HTR-8/SVneo (cell line): ENCODE measurements at regions not wholly inside any gene's neighbourhood (a gene's known extent, or its start where the extent isn't known, plus 50 kb on each side); places are given as distances from the start of the nearest gene placed in this dataset.

ENCODE experiments used
- DNase-seq: peaks from one replicate; pipeline ENCODE4 v3.0.0; 2011; ENCODE audit warnings: low spot score, mixed read lengths; ENCODE audit not compliant: insufficient read length
- FAIRE-seq: peaks from 2 replicates; lab custom pipeline; 2011; peaks lifted over from hg19 to GRCh38; lab: Jason Lieb, UNC

DNA sequence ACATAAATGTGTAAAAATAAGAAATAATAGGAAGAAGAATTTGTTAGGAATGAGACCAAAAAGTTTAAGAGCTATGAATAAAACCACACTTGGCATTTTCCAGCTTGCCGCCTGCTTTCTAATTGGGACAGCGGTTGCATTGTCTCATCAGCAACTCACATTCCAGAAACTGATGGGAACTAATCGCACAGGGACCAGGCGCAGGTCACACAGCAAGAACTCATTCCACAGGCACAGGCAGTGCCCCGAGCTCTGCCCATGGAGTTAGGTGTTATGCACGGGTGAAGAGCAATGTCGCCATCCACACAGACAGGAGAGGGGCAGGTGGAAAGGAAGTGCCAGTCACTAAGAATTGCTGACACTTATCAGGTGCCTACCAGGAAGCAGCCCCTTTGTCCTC, 279.9 kb downstream of the NSG2 start:
- no peak for FAIRE-seq
- DNase-seq, result no peak

DNA sequence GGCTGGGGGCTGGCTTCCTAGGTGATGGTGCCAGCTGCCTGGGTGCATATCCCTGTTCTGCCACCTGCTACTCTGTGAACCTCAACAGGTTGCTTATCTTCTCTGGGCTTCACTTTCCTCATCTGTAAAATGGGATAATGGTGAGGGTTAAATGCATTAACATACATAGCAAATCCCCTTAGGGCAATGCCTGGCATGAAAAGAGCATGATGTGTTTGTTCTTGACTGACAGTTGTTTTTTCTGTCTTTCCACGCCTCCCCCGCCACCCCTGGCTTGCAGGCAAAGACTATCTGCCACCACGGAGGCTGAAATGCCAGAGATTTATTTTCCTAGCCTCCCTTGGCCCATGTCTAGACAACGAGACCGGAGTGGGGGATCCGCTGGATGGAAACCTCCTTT, 280.5 kb downstream of the NSG2 start:
- DNase-seq (no peak), FAIRE-seq (no peak)

DNA sequence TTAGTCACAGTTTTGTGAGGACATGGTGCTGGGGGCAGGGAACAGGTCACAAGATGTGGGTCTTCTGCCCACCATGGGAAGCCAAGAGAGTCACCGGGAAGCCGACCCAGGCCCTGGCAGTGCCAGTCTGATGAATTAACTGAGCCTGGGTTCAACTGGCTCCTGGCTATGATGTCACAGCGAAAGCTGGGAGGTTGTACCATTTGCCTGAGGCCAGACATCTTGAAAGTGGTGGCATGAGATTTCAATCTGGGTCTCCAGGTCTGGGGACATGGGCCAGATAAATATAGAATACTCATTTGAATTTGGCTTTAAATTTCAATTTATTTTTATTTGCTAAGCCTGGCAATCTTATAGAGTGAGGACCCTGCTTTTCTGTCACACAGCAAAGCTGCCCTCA, 280.9 kb downstream of the NSG2 start:
- no peak for DNase-seq
- FAIRE-seq, result no peak

DNA sequence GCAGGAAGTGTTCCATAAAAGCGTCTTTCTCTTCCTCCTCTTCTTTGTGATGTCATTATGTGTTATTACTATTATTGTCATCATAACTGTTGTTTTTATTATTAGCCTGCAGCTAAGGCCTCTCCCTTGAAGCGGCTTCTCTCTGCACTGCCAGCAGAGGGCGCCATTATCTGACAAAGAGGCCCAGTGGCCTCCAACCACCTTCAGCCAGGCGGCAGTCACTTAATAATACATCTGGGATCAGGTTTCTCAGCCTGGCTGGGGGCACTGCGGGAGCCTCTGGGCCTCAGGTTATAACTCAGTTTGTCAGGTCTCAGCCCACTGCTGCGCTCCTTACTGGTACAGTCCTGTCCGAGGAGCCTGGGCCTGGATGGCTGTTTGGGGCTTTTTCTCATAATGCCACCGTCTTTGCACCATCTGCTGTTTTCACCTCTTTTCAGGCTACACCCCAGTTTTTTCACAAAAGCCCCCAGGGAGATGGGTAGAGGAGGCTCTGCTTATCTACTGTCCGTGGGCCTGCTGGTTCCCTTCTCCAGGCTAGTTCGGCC, 281.9 kb downstream of the NSG2 start:
- FAIRE-seq, result no peak
- DNase-seq, result peak; percentile 85

DNA sequence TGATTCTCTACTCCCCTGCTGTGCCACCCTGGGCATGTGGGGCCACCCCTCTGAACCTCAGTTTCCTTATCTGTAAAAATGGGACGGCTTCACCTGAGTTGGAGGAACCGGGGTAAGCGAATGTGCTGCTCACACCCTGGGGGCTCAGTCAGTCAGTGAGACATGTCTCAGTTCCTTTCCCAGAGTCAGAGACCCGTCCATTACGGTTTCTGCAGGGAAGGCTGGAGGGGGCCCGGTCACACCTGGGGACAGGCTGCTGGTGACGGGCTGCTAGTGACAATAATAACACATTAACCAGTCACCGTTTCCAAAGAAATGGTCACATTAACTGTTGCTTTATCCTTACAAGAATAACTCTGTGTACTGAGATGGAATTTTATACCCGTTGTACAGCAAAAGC, 282.4 kb downstream of the NSG2 start:
- FAIRE-seq, result no peak

DNA sequence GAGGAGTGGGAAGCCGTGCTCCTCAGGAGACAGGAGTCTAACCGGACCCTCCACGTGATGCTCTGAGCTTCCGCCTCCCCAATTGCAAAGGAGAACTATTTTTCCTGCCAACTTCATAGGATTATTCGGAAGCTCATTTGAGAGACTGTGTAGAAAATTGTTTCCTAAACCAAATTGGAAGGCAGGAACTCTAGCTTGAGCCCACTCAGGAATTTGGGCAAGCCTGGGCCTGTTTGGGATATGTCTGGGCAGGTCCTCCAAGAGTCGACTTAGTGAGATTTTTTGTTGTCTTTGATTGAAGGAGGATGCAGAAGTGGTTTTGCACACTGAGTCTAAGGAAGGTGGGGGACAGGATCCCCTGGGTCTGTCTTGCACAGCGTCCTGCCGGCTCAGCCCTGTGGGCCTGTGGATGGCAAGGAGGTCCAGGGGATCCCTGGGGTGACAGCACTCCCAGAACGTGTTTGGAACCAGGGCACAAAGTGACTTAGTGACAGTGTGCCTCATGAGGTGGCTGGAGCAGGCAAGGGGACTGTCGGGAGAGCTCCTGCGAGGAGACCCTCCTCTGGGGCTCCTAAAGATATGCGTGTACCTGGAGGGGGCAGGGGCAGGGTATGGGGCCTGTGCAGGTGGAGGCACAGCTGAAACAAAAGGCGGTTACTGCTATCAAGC, 283.3 kb downstream of the NSG2 start:
- DNase-seq (peak; percentile 54), FAIRE-seq (no peak)

More for the DNA sequence above, 282.4 kb downstream of the NSG2 start:
- no peak for DNase-seq

DNA sequence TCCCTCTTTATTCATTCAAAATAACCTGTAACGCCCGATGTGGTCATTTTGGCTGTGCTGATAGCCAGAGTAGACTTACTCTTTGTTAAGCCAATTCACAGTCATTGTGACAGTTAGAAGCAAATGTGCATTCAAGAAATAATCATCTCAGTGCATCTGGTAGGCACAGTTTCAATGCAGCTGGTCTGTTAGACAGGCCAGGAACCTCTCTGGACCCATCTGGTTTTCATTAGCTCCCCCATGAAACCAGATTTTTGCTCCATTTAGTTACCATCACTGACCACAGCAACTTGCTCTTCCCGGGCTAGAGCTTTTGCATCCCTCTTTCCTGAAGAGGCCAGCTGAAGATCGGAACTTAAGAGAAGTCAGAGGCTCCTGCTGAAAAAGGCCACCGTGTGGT, 284.2 kb downstream of the NSG2 start:
- DNase-seq (no peak), FAIRE-seq (no peak)

DNA sequence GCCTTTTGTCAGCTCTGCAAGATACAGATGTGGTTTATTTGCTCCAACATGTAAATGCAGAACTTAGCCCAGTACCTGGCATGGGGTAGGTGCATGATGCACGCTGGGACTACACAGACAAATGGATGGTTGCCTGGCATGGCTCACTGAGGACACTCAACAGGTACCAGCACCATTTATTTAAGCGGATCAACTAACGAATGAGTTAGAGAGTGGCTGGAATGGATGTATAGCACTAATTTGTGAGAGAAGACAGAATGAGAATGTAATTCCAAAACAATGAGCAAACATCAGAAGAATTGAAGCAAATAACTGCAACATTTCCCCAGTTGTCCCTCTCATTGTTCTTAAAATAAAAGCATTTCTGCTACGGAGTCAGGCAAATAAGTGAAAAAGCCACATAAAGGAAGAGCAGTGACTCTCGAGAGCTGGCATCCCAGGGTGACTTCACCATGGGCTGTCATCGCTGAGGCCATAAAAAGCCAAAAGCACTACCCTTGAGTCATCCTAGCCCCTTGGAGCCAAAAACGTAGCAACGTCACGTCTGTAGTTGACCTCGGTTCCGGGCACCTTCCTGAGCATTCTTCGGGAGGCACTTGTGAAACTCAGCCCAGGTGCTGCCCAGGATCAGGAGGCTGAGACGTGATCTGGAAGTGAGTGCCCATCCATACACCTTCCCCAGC, 290.3 kb downstream of the NSG2 start:
- peak; percentile 39 for DNase-seq
- no peak for FAIRE-seq

DNA sequence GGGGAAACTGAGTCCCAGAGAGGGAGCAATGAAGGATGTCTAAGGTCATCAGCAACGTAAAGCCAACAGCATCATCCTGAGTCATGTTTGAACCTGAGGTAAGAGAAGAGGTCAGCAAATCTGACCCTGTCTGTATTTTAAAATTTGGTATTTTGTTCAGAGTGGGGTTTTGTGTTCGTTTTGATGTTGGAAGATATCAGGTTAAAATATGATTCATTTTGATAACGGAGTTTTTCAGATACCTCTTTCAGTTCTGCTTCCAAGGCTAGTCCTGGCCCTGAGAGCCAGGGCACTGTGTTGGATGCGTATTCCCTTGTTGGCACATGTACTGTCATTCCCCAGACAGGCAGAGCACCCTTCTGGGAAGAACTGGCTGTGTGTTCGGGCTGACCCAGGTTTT, 291.0 kb downstream of the NSG2 start:
- no peak for DNase-seq
- no peak for FAIRE-seq

DNA sequence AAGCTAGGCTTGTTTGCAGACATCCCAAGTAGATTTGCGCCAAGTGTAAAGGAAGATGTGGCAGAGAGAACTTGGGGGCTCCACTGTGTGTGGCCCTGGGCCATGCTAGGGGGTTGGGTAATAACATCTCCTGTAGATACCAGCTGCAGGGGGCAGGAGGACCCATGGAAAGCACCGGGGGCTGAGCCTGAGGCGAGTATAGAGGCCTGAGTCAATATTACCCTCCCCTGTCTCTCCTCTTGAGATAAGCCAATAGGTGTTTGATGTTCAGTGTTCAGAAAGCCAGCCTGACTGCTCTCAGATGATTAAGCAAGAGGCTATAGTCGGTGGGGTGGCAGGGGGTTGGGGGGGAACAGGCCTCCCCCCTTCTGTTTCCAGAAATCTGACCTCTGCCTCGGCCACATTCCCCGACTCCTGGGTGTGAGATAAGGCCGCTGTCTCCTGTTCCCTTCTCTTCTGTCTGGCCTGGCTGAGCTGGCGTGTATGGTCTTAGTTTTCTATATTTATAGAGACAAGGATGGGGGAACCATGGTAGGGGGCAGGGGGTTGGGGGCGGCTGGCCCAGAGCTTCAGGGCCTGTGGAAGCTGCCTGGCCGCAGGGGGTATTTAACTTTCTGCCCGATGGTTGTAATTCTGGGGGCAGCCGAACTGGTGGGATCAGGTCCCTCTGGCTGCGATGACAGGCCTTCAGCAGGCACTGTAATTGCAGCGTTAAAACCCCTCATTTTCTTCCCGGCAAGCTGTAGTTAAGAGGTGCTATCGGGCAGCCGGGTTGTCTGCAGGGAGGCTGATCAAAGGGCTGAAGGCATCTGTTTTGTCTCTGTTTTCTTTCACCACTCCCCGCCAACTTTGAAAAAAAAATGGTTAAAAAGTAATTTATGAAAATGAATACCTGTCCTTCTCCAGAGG, 292.0 kb downstream of the NSG2 start:
- no peak for DNase-seq
- no peak for FAIRE-seq

DNA sequence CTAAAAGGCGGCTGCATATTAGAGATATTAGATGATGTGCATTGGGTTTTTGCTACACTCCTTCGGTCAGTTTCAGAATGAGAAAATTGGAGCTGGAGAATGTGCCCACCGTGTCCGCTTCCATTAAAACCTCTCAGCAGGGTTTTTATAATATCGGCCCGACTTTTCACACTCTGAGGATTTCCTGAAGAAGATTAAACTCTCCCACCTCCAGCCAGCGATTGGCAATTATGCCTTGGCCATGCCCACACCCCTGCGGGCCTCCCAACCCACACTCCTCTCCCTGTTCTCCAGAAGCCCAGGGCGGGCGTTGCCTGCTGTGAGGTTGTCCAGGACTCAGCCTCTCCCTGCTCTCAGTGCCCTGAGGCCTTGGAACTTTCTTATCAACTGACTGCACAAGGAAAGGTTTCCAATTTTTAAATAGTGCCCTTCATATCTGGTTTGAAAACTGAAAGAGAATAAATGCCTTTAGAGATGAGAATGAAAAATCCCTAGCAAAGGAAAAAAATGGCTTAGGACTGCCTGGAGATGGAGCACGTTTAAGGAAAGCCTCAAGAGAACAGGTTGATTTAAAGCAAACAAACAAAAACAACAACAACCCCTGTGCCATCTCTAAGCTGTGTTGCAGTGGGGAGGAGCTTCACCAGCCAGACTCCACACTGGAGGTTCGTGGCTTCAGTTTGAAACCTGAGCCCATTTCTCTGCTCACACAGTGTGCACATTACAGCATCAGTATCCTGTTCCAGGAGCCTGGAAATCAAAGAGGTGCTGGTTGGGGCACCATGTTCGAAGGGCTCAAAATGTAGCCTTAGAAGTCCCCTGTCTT, 292.9 kb downstream of the NSG2 start:
- DNase-seq (no peak), FAIRE-seq (no peak)

DNA sequence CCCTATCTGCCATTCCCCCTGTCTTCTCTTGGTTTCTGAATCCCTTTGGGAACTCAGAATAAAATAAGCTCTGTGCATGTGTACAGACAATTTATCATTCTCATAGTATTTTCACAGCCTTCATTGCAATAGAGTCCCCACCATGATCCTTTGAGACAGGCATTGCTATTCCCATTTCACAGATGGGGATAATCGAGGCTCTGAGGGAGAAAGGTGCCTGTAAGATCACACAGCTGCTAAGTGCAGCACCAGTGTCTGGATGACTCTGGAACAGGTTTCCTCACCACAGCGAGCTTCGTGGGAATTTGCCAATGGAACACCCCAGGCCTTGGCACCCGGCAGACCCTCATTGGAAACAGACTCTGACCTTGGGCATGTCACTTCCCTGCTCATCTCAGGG, 293.6 kb downstream of the NSG2 start:
- DNase-seq (no peak), FAIRE-seq (no peak)

DNA sequence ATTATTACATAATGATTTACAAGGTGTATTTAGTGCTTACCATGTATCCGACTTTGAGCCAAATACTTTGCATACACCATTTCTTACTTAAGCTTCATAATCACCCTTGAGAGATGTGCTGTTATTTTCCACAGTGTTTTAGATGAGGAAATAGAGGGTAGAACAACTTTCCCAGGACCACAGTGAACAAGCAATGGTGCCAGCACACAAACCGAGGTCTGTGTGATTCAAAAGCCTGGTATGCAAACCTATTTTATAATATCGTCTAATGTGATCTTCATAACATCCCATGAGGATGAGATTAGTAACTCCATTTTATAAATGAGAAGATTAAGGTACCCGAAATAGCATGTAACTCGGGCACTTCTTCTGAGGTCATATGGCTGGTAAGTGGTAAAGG, 294.7 kb downstream of the NSG2 start:
- DNase-seq, result no peak
- FAIRE-seq, result no peak

DNA sequence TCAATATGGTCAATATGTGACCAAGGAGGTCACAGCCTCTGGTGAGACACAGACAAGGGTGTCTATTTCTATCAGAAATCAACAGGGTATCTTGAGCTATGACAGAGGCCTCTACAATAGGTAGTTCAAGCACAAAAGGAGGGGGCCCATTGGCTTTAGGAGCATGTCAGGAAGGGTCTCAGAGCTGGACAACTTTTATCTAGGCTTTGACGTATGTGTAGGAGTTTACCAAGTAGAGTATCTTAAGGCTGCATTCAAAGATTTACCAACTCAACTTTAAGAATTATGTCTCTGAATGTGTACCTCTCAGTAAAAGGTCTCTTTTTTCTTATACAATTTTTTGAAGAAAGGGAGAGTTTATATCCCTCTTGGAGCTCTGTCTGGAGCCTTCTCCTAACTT, 297.2 kb downstream of the NSG2 start:
- DNase-seq (no peak), FAIRE-seq (no peak)

DNA sequence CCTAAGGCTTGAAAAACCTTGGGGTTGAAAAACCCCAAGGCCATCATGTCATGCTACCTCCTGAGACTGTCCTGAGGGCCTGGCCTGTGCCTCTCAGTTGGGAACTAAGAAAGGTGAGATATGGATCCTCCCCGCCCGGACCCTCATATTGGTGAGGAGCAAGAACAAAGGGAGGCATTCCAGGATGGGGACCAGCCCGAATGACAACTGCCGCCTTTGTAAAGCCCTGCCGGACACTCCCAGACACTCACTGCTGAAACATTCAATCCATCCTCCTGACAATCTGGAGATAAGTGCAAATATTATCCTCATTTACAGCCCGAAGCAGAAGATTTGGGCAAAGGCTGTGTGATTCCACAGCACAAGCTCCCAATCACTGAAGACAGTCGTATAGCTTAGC, 298.3 kb downstream of the NSG2 start:
- DNase-seq (no peak), FAIRE-seq (no peak)

DNA sequence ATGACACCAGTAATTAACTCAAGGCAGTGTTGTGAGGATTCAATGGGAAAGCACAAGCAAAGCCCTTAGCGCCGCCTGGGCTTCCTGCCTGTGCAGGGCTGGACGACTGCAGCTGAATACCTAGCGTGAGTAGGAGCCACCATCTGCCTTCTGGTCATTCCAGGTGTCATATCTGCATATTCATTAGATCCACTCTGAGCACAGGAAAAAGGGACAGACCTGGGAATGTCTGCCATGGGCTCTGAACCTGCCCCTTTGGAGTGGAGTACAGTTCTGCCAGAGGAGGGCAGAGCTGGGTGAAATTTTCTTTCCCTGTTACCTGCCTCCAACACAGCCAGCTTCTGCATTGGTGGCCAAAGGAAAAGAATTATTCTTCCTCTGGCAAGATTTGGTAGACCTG, 298.8 kb downstream of the NSG2 start:
- no peak for FAIRE-seq
- DNase-seq, result no peak

DNA sequence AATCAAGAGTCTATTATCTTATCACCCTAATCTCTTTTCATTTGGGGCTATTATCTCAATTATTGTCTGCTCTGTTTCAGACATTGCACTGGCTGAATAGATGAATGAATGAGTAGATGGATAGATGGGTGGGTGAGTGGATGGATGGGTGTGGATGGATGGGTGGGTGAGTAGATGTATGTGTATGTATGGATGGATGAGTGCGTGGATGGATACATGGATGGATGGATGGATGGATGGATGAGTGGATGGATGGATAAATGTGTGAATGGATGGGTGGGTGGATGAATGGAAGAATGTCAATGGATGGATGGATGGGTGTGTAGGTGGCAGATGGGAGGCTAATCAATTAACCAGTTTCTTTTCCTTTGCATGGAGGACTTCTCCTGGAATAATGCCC, 301.7 kb downstream of the NSG2 start:
- FAIRE-seq, result no peak
- no peak for DNase-seq

DNA sequence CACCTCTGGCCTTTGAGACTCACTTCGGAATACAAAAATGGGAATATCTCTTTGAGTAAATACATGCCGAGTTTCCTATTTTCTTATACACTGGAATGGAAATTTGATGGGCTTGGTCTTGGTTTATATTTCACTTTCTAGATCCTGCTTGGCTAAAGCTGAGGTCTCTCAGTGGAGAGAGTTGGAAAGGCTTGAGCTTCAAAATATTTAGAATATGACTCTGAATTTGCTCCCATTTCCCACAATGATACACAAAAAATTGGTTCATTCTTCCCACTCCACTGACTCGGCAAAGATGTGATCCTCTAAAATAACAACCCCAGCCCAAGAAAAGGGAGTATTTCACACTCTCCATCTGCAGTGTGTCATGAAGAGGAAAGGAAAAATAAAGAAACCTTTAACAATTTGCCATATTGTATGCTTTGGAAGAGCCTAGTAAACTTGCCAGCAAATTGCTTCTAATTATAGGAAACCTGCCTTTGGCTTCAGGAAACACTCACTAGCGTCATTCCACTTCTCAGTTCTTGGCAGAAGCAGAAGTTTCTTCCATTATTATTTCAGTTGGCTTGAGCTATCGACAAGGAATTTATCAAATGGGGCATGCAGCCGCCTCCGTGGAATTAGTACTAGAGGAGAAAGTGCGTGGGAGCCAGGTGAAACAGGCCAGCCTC, 302.9 kb downstream of the NSG2 start:
- DNase-seq, result no peak
- no peak for FAIRE-seq

DNA sequence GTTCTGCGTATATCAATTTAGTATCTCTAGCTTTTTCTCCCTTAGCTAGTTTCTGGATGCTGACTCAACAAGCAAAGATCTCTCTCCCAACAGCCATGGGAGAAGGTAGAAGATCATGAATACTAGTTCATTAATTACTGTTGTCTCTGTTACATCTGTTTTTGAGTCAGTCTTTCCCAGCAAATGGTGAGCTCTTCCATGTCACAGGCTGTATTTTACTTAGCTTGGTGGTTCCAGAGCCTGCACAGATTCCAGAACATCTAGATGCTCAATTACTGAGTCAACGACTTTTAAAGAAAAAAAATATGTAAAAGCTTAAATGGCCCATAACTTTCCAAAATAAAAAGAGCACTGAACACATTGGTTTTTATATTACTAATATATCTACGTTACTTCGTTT, 307.2 kb downstream of the NSG2 start:
- DNase-seq (no peak), FAIRE-seq (no peak)

DNA sequence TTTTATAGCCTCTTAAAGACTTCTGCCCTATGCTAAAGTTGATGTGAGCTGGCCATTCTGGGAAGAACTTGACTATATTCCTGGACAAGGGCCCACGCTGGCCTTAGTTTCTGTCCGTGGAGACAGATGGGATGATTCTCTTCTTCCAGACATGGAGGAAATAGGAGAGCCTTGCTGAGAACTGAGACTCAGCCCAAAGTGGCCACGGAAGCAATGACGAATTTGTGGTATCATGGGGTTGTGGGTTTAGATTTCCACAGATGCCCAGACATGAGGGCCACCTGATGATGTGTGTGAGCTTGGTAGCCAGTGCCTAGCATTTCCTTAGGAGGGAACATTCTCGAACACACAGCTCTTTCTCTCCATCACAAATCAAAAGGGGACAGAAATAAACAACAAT, 309.1 kb downstream of the NSG2 start:
- FAIRE-seq (no peak), DNase-seq (no peak)
